ENCODE measurements at regions not wholly inside any gene's neighbourhood (a gene's known extent, or its start where the extent isn't known, plus 50 kb on each side); places are given as distances from the start of the nearest gene placed in this dataset.
"Not testable (repeated sequence)": the region's sequence is repeated elsewhere in the genome, so short reads cannot be mapped to it uniquely, and the experiment has no call there.

DNA sequence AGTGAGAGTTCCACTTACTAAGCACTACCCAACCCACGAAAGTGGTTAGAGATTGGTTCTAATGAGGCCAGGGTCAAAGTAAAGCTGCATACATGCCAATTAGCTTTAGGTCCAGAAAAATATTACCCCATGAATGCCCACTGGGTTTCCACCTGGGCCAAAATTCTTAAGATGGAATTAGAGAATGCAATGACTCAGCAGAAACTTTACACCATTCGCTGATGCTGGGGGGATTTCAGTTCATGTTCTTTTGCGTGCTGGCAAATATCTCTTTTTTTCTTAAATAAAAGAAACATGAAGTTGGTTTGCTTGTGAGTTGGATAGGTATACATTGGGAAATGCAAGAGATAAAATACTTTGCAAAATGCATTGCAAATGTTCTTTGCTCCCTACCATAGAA, 715.3 kb upstream of the MIR17HG start:
- no peak for DNase-seq

GRCh38 chr13:90633849-90634248, 713.6 kb upstream of the MIR17HG start:
- no peak for DNase-seq

DNA sequence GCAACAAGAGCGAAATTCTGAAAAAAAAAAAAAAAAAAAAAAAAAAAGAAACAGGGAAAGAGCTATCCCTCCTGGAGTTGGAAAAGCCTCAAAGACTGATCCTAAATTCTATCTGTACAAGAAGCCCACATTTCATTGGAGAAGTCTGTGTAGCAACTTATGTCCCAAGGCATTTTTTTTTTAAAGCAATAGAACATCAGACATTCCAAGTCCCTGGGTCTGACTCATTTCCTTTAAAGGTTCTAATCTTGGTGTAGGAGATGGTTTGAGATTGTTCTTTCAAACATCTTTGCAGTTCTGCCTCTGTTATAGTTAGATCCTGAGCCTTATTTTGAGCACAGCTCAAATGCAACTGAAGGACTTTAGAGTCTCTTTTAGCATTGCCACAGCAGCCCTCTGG, 706.5 kb upstream of the MIR17HG start:
- no peak for DNase-seq

DNA sequence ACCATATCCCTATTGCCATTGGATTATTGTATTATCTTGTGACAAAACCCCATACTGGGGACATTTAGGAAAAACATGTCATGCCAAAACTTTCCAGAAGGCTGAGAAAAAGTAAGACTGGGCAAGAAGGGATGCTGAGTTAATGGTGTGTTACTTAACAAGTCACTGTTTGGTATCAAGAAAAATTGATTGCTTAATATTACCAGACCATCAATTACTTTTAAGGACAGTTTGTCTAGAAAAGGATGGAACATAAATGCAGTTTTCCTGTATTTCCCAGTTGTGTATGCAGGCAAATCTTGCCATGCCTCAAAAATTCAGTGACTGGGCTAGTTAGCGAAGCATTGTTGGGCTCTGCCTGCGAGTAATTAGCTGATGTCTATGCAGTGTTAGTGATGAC, 705.6 kb upstream of the MIR17HG start:
- DNase-seq = no peak

DNA sequence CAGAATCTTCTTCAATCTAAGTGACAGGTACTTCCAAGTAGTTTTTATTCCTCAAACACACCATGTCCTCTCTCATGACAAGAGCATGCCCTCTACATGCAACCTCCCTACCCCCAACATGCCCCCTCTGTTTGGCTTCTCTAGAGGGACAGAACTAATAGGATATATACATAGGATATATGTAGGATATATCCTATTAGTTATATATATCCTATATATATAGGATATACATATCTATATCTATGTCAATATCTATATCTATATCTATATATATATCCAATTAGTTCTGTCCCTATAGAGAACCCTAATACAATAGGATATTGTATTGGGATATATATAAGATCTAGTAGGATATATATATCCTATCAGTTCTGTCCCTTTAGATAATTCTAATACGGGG, 701.9 kb upstream of the MIR17HG start:
- no peak for DNase-seq

DNA sequence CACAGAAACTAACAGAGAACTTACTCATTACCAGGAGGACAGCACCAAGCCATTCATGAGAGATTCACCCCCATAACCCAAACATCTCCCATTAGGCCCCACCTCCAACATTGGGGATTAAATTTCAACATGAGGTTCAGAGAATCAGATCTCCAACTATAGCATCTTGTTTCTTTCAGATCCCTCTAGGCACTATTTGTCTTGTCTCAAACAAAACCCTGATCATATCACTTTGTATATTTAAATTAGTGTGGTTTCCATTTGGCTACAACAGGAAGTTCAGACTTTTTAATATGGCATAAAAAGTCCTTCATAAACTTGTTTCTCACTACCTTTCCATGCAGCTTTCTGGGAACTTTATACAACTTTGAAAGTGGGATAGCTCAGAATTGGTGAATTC, 699.0 kb upstream of the MIR17HG start:
- DNase-seq = no peak

- no peak for DNase-seq
These were observed 695.5 kb upstream of the MIR17HG start for GRCh38 chr13:90652036-90652435.

GRCh38 chr13:90654970-90655369, 692.5 kb upstream of the MIR17HG start:
- no peak for DNase-seq

- not testable (repeated sequence) for DNase-seq
These were observed 683.3 kb upstream of the MIR17HG start for GRCh38 chr13:90664200-90664599.

- no peak for DNase-seq
These were observed 673.7 kb upstream of the MIR17HG start for GRCh38 chr13:90673746-90674145.

DNA sequence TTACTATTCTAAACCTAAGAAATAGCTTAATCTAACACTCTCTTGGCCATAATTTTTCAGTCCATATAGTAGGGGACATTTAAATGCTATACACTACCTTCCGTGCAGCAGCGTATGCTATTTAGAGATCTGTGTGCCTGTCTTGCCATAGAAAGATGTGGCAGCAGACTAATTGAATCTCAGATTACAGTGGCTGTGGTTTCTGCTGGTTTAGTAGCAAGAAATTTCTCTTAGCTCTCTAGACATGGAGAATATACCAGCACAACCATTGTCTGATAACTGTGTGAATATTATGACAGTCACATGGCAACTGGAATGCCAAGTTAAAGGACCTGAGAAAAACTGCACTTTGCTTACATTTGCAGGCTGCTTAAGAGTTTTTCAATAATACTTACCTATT, 672.4 kb upstream of the MIR17HG start:
- no peak for DNase-seq

DNA sequence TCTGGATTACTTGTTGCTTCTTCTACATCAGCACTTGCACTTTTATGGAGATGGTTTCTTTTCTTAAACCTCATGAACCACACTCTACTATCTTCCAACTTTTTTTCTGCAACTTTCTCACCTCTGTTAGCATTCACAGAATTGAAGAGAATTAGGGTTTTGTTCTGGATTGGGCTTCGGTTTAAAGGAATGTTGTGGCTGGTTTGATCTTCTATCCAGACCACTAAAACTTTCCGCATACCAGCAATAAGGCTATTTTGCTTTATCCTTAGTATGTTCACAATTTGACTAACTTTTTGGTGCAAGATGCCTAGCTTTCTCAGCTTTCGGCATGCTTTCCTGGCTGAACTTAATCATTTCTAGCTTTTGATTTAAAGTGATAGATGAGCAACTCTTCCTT, 666.7 kb upstream of the MIR17HG start:
- no peak for DNase-seq

- DNase-seq = no peak
These were observed 663.8 kb upstream of the MIR17HG start for GRCh38 chr13:90683711-90684131.

GRCh38 chr13:90686442-90686841, 661.0 kb upstream of the MIR17HG start:
- no peak for DNase-seq

DNA sequence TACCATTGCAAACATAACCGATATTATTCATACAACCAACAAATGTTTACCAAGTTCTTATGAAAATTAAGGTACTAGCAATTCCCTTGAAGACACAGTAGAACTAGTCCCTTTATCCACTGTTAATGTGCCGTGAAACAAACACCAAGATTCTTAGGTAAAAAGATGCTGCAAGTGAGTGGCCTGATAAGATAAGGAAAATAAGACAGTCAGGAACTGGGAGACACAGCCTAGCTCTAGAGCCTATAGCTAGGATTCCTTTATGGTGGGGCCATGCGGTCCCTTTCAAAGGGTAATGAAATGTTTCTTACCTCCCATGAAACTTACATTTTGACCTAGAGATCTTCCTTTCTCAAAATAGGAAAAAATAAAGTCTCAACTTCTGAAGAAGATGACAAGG, 658.4 kb upstream of the MIR17HG start:
- no peak for DNase-seq

DNA sequence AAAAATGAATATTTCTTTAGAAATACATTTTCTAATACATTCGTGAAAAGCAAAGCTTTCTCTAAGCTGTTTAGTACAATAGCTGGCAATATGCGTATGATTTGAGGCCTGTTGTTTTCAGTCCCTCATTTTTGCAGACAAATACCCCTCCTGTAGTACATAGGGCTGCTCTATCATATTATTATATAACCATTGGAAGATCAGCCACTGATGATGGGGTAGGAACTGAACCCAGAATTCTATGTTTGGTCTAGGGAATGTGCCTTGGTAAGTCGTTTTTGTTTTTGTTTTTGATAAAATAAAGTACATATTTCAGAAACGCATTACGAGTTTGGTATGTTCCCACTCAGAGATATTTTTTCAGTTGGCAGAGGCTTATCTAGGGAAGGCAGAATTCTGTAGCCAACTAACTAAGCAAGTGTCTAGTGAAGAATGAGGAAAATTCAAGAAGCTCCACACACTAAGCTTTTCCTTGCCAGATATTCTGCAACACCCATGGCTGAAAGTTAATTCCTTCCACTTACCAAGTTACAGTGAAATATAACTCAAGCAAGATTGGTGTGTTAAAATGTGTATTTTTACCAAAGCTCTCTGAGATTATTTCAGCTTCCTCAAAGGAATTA, 656.9 kb upstream of the MIR17HG start:
- DNase-seq = no peak

GRCh38 chr13:90696254-90696653, 651.2 kb upstream of the MIR17HG start:
- no peak for DNase-seq

DNA sequence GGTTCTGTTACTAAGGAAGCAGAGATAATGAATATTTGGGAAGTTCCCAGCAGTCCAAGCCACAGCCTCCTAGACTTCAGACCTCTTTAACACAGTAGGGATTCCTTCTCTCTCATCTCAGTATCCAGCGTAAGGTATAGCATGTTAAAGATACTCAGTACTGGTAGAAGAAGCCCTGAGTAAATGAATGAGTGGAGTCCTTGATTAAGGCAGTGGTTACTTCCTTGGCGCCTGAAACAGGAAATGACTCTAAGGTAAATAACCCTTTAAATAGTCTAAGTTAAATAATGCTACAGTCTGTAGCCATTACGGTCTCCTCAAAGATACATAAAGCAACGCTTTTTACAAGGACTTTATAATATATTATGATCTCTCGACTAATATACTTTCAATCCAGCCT, 650.8 kb upstream of the MIR17HG start:
- no peak for DNase-seq

DNA sequence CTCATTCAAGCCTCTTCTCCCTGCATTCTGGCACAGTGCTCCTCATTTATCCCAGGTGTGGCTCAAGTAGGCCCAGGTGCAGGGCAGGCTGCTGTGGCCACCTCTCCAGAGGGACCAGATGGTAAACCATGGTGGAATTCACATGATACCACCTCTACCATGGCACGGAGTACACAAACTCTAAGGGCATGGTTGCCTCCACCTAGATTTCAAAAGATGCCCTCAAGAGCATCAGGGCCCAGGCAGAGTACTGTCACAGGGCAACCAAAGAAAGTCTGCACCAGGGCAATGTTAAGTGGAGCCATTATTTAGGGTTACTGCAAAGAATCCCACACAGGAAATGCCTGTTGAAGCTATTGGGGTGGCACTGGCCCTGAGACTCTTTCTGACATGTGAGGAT, 647.1 kb upstream of the MIR17HG start:
- no peak for DNase-seq

- no peak for DNase-seq
These were observed 646.2 kb upstream of the MIR17HG start for GRCh38 chr13:90701264-90701663.

DNA sequence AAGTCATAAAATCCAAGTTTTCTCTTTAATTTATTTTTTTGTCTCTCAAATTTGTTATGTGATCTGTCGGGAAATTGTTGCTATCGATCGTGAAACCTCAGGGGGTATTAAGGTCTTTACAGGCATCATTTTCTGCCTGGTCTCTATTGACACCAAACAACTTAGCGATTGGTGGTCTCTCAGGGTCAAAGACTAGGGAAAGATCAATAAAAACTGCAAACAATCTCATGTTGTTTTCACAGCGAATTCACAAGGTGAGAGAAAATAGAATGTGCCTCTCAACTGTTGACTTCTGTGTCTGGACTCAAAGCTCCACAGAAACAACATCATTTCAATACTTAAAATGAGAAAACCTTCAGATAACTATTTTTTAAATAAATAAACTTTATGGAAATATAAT, 645.4 kb upstream of the MIR17HG start:
- no peak for DNase-seq

- DNase-seq = no peak
These were observed 640.9 kb upstream of the MIR17HG start for GRCh38 chr13:90706631-90707030.

- DNase-seq = no peak
These were observed 639.4 kb upstream of the MIR17HG start for GRCh38 chr13:90708128-90708527.

- no peak for DNase-seq
These were observed 638.2 kb upstream of the MIR17HG start for GRCh38 chr13:90709319-90709718.

GRCh38 chr13:90710164-90710759, 637.2 kb upstream of the MIR17HG start:
- DNase-seq = no peak
